ENCODE measurements at regions not wholly inside any gene's neighbourhood (a gene's known extent, or its start where the extent isn't known, plus 50 kb on each side); places are given as distances from the start of the nearest gene placed in this dataset.

- no peak for DNase-seq (ENCODE audit: low spot score)
- TF ChIP-seq CTCF (IDR thresholded peaks at IDR 0.05): no peak
Observed at GRCh38 chr2:133862400-133862977, 294.2 kb upstream of the NCKAP5 start.

GRCh38 chr2:133863106-133863800, 295.0 kb upstream of the NCKAP5 start:
- no peak for TF ChIP-seq CTCF (IDR thresholded peaks at IDR 0.05)
- no peak for DNase-seq (ENCODE audit: low spot score)
- H3K27ac ChIP-seq: no peak overlapping the region
- no peak overlapping the region for H3K4me3 ChIP-seq

More at GRCh38 chr2:133862400-133862977, 294.2 kb upstream of the NCKAP5 start:
- Histone ChIP-seq H3K27ac (no peak overlapping the region), H3K4me3 (no peak overlapping the region)

GRCh38 chr2:133865141-133865540, 296.9 kb upstream of the NCKAP5 start:
- DNase-seq (ENCODE audit: low spot score): no peak
- Histone ChIP-seq H3K4me3 (no peak overlapping the region), H3K27ac (no peak overlapping the region)

GRCh38 chr2:133867166-133867565, 298.9 kb upstream of the NCKAP5 start:
- Histone ChIP-seq H3K27ac (no peak overlapping the region), H3K4me3 (no peak overlapping the region)
- DNase-seq (ENCODE audit: low spot score): no peak
- no peak for TF ChIP-seq CTCF (IDR thresholded peaks at IDR 0.05)

More at GRCh38 chr2:133865141-133865540, 296.9 kb upstream of the NCKAP5 start:
- no peak for TF ChIP-seq CTCF (IDR thresholded peaks at IDR 0.05)

GRCh38 chr2:133871545-133872209, 303.4 kb upstream of the NCKAP5 start:
- DNase-seq (ENCODE audit: low spot score): no peak
- Histone ChIP-seq H3K4me3 (no peak overlapping the region), H3K27ac (no peak overlapping the region)
- TF ChIP-seq CTCF (IDR thresholded peaks at IDR 0.05): no peak

- no peak for TF ChIP-seq CTCF (IDR thresholded peaks at IDR 0.05)
- Histone ChIP-seq H3K27ac (no peak overlapping the region), H3K4me3 (no peak overlapping the region)
- no peak for DNase-seq (ENCODE audit: low spot score)
Observed at GRCh38 chr2:133878326-133878725, 310.1 kb upstream of the NCKAP5 start.

Measured in coronary artery (tissue), 2 donors.